NCI-H187 (cell line): ENCODE measurements at regions not wholly inside any gene's neighbourhood (a gene's known extent, or its start where the extent isn't known, plus 50 kb on each side); places are given as distances from the start of the nearest gene placed in this dataset.

Source experiments
- DNase-seq, 2 experiments: peaks; one replicate each; lab custom pipeline; 2025; lab: John Stamatoyannopoulos, UW

- DNase-seq, result no peak
These were observed 369.7 kb upstream of the PROK2 start for GRCh38 chr3:72154391-72155335.

- DNase-seq, result no peak
These were observed 368.7 kb upstream of the PROK2 start for GRCh38 chr3:72153477-72154314.

- DNase-seq, result peak; percentile 24 to 78
These were observed 367.9 kb upstream of the PROK2 start for GRCh38 chr3:72152551-72153476.

DNA sequence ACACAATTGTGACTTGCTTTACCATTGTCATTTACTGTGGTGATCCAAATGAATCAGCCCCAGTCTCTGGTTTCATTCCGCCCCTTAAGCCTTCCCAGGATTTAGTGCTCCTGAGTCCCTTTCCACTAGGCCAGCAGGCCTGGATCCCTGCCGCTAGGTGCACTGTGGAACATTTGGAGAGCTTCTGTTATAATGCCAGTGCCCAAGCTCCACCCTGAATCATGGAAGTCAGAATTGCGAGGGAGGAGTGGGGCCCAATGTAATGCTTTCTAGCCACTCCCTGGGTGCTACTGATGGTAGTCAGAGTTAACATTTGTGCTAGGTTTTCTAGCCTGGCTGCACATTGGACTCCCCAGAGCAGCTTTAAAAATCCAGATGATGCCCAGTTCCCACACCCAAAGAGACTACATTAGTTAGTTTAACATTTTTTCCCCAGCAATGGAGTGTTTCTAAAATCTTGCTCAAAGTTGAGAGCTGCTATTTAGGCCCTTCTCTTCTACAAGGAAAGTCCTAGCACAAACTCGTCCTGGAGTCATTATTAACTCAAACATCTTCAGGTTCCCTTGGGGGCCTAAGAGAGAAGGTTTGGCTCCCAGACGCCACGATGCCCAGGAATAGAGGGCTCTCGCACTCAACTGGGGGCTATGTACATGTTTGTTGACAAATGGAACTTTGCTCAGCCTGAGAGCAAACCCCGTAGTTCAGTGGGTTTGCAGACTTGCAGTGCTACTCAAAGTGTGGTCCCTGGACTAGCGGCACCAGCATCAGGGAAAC is 366.7 kb upstream of the PROK2 start:
- DNase-seq, result no peak

DNA sequence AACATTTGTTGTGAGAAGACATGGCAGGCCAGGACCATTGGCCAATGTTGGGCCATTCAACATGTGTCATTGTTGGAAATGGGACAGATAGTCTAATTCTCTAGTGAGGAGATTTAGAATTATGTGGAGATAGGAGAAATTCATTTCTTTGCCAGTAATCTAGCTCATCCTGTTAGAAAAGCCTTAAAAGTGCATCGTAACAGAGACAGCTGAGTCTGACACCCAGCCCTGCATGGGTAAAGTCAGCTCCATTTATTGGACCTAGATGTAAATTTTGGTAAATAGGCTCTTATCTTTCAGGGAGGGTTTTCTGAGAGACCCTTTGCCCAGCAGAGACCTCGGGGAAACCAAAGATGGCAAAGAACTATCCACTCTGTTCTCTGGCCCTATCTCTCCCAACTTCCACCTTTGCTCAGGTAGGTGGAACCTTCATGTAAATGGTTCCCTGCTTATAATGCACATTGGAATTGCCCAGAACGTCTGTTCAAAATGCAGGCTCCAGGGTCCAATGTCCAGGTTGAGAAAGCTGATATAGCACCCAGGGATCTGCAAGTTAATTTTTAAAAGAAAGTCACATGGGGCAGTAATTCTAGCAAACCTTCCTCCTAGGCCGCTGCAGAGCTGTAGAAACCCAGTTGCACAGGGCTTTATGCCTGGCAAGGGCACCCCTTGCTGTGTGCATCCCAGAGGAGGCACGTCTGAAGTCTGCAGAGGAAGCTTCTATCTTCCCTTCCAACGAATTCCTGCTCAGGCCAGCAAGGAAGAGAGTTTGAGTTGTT is 365.9 kb upstream of the PROK2 start:
- DNase-seq, result no peak

DNA sequence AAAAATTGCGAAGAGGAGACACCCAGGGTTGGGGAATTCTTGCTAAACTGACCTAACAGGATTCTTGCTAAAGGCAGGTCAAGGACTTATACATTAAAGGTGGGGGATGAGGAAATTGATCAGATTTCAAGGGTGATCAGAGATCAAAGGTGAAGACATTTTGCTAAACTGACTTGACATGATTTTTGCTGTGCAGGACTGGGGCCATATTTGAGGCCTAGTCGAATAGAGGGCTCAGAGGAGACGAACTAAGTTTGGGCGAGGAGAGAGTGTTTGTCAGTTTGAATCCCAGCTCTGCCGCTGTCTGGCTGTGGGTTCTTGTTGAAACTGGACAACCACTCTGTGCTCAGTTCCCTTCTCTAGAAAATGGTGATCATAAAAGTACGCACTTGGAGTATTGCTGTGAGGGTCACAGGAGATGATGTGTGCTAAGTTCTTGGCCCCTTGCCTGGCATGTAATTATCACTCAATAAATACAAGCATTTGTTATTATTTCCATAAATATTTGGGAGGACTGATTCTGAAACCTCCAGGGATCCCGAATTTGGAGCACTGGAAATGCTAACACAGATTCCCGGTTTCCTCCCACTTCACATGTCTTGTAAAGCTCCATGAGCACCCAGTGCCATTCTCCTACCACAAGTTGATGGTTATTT is 364.8 kb upstream of the PROK2 start:
- no peak for DNase-seq

GRCh38 chr3:72147600-72147999 is 362.7 kb upstream of the PROK2 start:
- no peak for DNase-seq

DNA sequence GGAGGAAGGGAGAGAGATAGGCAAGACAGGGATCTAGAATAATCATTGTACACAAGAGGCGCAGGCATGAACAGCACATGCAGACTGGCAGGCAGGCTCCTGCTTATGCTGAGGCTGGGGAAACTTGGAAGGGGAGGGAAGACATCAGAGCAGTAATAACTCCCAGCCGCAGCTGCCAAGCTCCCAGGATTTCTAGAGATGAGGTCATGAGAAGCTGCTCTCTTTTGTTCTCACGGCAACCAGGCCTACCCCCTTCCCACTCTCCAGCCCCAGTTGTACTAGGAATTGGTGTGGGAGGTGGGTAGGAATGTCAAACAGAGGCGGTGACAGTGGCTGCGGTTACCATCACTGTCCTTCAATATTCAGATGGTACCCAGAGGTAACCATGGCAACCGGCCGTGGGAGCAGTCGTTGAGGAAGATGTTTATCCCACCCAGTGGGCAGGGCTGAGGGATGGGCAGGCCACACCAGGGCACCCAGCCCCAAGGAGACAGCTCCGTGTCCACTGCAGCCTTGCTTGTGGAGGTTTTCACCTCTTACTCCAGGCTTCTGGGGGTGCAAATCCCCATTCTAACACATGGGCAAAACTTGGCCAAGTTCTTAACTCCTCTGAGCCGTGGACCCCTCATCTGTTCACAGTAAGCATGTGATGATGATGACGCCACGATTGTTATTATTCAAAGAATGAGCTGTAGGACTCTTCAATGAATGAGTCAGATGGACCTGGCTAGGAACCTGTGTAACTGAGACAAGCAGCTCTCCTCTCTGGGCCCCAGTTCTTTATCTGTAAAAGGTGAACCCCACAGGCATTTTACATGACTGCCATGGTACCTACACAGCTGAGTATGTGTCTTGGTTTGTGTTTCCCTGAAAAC is 360.8 kb upstream of the PROK2 start:
- DNase-seq, result no peak

- DNase-seq, result no peak
These were observed 360.0 kb upstream of the PROK2 start for GRCh38 chr3:72144773-72145505.

DNA sequence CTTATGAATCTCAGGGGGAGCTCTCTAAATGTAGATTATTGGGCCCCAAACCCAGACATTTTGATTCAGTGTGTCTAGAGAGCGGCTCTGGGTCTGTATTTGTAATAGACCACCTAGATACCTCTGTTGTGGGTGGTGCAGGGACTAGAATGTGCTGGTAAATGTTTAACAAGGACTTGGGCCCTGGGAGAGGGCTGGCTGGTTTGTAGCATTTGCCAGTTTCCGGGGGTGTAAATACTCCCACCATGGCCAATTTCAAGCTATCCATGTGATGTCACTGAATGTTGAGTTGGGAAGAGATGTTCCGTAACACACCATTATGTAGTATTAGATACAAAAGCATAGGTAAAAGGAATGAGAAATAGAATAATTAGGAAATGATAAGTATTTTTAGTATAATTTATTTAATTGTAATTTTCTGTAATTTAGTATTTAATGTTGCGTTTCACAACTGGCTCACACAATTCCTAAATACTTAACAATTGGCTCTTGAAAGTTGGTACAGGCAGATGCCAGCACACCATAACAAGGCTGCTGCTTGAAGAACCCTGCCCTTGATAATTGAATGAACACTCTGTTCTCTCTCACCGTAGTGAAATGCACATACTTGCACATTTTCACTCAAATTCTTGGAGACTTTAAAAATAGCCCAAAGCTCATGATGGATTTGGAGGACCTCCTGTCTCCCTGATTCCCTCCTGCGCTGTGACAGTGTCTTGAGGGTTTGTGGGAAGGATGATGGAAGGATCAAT is 359.2 kb upstream of the PROK2 start:
- DNase-seq, result no peak

GRCh38 chr3:72143322-72143721 is 358.4 kb upstream of the PROK2 start:
- no peak for DNase-seq

DNA sequence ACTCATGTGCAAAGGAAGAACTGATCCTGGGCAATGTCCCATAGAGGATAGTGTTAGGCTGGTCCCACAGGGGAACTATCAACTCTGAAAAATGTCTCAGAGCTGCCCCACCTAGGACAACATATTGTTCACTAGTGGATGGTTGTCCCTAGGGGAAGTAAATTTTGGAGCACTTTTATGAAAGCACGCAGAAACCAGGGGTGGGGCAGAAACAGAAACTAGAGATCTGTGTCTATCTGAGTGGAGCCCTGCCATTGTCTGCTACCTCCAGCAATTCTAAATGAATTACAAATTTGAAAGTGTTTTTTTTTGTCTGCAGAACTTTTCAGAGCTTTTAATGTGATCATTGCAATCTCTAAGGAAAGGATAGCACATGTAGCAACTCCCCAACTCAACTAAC is 357.1 kb upstream of the PROK2 start:
- no peak for DNase-seq

DNA sequence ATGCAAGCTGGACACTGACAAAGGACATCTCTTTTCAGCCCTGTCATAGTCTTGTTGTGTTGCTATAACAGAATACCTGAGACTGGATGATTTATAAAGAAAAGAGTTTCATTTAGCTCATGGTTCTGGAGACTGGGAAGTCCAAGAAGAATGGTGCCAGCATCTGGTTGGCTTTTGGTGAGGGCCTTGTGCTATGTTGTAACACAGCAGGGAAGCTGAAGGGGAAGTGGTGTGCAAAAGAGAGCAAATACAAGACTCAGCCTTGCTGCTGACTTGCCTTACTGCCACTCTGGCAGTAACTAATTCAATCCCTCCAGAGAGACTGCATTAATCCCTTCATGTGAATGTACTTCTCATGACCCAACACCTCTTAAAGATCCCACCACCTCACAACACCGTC is 356.3 kb upstream of the PROK2 start:
- no peak for DNase-seq

- DNase-seq, result no peak
These were observed 354.4 kb upstream of the PROK2 start for GRCh38 chr3:72139316-72139715.

DNA sequence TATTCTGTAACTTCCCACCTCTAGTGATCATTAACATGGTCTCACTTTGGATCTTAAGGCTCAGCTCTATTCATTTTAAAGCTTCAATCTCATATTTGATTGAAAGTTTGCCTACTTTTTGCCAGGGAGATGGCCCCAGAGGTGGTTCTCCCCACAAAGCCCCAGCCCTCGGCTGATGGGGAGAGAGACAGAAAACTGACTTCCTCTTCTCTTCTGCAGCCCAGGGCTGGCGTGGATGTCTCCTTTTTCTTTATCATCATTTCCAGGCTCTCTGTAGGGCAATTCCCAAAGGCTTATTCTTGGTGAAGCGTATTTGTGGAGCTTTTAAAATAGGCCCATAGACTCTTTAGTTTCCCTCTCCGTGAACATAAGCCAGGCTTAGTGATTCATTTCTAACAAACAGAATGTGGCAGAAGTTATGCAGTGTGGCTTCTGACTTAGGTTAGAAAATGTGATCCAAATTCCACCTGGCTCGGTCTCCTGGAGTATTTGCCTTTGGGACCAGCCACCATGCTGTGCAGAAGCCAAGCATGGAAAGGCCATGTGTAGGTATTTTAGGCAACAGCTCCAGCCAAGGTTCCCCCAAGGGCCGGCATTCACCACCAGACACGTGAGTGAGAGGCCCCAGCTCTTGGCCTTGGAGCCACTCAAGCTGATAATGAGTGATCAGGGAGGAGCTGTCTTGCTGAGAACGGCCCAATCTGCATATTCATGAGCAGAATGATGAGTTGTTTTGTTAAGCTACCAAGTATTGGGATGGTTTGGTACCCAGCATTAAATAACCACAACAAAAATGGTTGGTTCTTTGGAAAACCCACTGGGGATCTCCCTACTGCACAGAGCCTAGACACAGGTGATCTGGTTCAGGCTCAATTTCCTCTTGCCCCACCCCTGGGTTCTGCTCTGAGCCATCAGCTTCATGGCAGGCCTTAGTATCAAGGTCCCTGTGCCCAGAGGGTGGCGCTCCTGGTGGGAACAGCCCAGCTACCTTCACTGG is 353.2 kb upstream of the PROK2 start:
- no peak for DNase-seq

DNA sequence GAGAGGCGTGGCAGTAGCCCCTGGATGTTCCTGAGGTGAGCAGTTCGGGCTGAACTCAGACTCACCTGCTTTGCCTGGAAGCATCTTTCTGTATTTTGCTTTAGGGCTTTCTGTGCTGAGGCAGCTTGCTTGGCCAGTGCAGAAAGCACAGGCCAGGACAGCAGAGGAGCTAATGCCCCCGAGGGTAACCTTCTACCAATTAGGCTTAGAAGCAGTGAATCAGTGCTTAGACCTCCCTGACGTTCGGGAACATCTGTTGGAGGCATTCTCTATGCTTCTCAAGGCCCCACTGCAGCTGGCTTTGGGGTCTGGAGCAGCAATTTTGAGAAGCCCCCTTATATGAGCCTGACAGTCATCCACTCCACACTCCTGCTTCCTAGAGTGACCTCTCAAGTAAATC is 350.7 kb upstream of the PROK2 start:
- no peak for DNase-seq
